Pons (tissue), 1 donor: ENCODE measurements at regions not wholly inside any gene's neighbourhood (a gene's known extent, or its start where the extent isn't known, plus 50 kb on each side); places are given as distances from the start of the nearest gene placed in this dataset.

ENCODE experiments used
- DNase-seq: peaks from one replicate; pipeline ENCODE4 v3.0.0-alpha.2; 2016; ENCODE audit warnings: low spot score

DNA sequence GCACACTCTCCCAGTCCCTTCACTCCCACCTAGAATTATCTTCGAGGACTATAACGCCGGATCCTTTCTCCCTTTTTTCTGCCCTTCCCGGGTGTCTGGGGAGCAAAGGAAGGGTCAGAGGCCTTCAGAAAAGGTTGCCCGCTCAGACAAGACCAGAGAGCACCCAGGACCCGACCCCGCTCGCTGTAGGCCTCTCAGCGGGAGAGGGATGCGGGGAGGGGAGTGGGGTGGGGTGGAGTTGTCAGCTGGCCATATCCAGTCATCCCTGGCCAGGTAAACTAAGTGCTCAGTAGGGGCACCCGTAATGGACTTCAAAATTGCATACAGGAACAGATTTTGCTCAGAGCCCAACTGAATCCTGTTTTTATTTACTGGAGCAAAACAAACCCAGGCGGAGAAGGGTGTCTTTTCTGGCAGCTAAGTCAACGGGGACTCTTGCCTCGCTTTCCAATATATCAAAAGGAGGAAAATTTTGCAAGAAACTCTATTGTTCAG lies 65.0 kb downstream of the NOL4 start:
- no peak for DNase-seq

DNA sequence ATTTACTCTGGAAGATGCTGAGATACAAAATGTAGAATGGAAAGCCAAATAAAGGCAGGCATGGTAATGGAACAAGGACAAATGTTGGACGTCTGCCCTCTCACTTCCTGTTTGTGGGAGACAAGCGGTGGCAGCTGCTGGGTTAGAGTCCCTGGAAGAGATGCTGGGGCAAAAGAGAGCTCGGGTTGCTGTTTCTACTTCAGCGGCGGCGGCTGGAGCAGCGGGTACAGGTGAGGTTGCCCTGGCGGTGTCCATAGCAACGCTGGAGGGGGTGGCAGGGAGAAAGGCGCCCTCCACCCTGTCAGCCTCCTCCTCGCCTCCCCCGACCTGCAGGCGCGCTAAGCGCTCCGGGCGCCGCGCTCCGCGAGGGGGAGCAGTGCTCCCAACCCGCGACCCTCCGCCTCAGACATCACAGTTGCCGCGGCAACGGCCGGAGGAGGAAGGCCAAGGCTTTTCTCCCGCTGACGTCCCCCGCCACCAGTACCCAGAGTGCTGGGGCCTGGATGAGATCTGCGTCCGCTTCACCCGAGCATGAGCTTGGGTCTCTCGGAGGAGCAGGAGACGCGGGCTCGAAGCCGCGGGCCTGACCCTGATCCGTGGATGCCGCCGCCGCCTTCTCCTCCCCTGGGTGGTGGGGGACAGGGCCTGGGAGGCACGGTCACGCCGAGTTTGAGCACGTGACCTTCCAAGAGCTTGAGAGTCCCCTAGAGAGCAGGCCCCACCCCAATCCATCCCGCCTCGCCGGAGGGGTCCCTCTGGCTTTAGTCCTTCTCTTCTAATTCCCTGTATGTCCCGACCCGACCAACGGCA lies 65.6 kb downstream of the NOL4 start:
- peak; percentile 71 for DNase-seq

DNA sequence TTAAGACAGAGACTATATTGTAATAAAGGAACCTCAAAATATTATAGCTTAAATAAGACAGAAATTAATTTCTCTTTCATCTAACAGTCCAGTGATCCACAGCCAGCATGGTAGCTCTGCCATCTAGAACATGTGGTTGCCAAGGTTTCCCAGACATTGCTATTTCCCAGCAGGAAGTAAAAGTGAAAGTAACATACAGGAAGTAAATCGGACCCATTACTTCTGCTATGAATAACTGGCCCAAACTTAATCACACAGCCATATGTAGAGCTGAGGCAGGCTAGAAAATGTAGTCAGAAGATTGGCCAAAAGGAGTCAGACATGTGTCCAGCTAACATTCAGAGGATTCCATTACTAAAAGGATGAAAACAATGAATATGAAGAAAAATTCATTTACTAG lies 71.0 kb downstream of the NOL4 start:
- DNase-seq: no peak

GRCh38 chr18:34131006-34131405 lies 93.7 kb downstream of the NOL4 start:
- DNase-seq: no peak

DNA sequence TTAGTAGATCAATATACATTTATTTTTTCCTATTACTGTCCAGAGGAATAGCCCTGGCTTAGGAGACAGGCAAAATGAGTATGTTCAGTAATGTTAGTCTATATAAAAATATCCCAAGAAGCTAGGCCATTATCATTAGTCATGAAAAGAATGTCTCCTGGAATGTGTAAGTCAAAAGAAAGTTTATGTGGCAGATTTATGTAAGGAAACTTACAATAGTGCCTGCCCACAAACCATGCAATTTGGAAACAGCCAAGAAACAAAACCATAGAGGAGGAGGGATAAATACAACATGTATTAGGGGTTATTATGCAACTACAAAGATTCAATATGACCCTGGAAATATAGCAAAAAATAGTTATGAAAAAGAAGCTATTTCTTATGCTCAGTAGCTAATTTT lies 96.3 kb downstream of the NOL4 start:
- DNase-seq: no peak

- DNase-seq: no peak
Measured at GRCh38 chr18:34126121-34126520, 98.6 kb downstream of the NOL4 start.

- peak; percentile 73 for DNase-seq
Measured at GRCh38 chr18:34122724-34123334, 101.9 kb downstream of the NOL4 start.

DNA sequence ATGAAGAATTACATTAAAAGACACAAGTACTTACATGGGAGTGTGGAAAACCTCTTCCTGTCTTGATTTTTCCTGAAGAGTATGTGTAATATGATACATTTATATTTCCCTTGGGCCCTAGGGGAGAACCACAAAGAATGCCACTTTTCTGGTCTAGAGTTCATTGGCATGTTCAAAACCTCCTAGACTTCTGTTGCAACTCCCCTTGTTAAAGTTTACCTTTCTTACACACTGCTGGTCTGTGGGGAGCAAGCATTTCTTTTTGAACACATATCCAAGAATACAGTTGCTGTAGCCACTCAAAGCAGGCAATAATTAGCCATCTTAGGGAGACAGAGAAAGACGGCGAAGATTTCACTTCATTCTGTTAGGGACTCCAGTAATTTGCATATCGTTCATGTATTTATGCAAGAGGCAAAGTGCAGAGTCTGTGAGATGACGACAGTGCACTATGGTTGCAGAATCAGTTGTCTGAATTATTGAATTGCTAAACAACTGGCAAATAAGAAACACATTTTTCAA lies 103.5 kb downstream of the NOL4 start:
- no peak for DNase-seq

DNA sequence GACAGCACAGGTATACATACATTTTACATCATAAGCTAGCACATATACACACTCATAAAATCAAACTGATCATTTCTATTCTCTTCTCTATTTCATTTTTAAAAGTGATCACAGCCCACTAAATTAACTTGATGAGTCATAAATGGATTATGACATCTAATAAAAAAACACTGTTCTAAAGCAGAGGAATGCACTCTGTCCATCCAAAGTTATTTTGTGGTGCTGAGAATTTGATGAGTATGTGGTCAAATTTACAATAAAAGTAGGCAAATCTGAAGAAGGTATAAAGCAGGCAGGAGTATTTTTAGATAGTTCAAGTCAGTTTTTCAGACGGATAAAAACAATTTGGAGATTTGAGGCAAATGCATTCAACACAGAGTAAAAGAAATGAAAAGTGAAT lies 104.4 kb downstream of the NOL4 start:
- no peak for DNase-seq

GRCh38 chr18:34117319-34117718 lies 107.4 kb downstream of the NOL4 start:
- no peak for DNase-seq

DNA sequence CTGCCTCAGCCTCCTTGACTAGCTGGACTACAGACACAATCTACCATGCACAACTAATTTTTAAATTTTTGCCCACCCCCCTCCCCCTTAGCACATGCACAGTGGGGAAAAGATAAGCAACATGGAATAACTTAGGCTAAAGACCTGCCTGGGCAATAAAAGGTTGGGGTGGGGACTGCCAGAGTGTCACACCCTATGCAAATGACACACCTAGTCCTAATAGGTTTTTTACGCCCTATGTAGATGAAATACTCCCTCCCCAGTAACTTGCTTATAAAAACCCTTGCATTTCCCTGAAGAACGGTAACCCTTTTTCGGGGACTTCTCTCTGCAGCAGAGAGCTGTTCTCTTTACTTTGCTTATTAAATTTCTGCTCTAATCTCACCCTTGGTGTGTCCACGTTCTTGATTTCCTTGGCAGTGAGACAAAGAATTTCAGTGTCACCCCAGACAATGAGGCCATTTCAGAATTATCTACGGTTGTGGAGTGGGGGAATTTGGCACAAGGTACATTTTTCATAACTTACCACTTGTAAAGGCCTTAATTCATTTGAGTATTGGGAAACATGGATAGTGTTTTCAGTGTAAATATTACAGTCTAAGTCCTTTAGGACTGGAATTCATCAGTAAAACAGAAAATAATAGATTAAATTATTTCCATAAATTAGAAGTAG lies 109.2 kb downstream of the NOL4 start:
- no peak for DNase-seq

GRCh38 chr18:34114996-34115395 lies 109.7 kb downstream of the NOL4 start:
- no peak for DNase-seq

- no peak for DNase-seq
Measured at GRCh38 chr18:34108206-34108605, 116.5 kb downstream of the NOL4 start.

- DNase-seq: no peak
Measured at GRCh38 chr18:34098109-34098508, 126.6 kb downstream of the NOL4 start.

- DNase-seq: no peak
Measured at GRCh38 chr18:34097312-34097711, 127.4 kb downstream of the NOL4 start.

DNA sequence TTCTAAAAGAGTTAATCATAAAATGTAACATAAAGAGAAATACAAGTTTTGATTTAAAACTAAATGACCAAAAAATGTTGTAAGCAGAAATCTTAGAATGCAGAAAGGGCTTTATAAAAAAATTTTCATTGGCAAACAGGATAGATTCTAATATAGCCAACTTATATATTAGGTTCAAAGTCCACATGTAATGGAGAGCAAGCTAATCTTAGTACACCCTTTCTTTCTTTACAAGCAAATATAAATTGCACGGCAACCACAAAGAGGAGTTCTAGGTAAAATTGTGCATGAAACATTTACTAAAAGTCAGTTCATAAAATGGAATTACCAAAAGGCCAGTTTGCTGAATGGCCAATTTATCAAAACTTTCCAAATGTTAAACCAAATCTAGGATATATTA lies 130.6 kb downstream of the NOL4 start:
- no peak for DNase-seq

DNA sequence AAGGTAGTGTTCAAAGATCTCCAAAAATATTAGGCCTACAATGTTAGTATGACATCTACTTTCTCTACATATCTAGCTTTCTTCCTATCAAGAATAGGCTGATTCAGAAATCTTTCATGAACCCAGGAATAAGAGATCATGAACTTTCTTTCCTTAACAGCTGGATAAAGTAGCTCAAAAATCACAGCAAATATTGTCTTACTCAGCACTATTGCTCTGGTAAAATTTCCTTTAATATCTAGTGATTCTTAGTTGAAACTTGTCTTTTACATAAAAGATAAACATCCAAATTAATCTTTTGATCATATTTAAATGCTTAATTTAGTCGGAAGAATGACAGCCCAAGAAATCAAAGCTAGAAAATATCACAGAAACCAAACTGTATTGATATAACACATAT lies 131.9 kb downstream of the NOL4 start:
- no peak for DNase-seq

DNA sequence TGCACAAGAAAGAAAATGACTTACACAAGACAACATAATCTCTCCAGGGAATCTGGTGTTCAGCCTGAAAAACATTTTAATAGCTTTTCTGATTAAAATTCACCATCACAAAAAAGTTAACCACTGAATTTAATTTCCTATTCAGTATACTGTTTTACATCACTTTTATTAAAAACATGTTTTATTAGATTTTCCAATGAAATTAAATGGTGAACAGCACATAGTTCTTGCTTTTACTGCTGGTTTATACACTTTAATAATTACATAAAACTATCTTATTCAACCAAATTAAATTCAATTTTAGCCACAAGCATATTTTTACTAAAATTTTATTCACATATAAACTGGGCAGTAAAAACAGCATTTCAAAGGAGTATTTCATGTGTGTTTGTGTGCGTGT lies 138.3 kb downstream of the NOL4 start:
- DNase-seq: no peak

GRCh38 chr18:34085140-34085739 lies 139.5 kb downstream of the NOL4 start:
- DNase-seq: no peak

- no peak for DNase-seq
Measured at GRCh38 chr18:34084635-34085034, 140.1 kb downstream of the NOL4 start.

GRCh38 chr18:34083910-34084535 lies 140.7 kb downstream of the NOL4 start:
- no peak for DNase-seq

GRCh38 chr18:34077599-34077998 lies 147.1 kb downstream of the NOL4 start:
- no peak for DNase-seq
